Fibroblast of skin of abdomen (primary cell): ENCODE measurements at regions not wholly inside any gene's neighbourhood (a gene's known extent, or its start where the extent isn't known, plus 50 kb on each side); places are given as distances from the start of the nearest gene placed in this dataset.
"Not testable (repeated sequence)": the region's sequence is repeated elsewhere in the genome, so short reads cannot be mapped to it uniquely, and the experiment has no call there.

ENCODE experiments used
- DNase-seq: peaks from one replicate; pipeline ENCODE4 v3.0.0-alpha.2; 2013

GRCh38 chr2:36302911-36303310 lies 52.7 kb upstream of the CRIM1 start:
- no peak for DNase-seq

- DNase-seq = no peak
These were observed 53.7 kb upstream of the CRIM1 start for GRCh38 chr2:36301843-36302242.

- no peak for DNase-seq
These were observed 54.9 kb upstream of the CRIM1 start for GRCh38 chr2:36300697-36301096.

- DNase-seq = no peak
These were observed 58.8 kb upstream of the CRIM1 start for GRCh38 chr2:36296798-36297197.

GRCh38 chr2:36294316-36294721 lies 61.3 kb upstream of the CRIM1 start:
- DNase-seq = no peak

GRCh38 chr2:36290306-36290856 lies 65.2 kb upstream of the CRIM1 start:
- DNase-seq = peak; percentile 13

- DNase-seq = no peak
These were observed 65.8 kb upstream of the CRIM1 start for GRCh38 chr2:36289731-36290130.

- DNase-seq = peak; percentile 13
These were observed 68.0 kb upstream of the CRIM1 start for GRCh38 chr2:36287363-36288275.

GRCh38 chr2:36279506-36279905 lies 76.1 kb upstream of the CRIM1 start:
- not testable (repeated sequence) for DNase-seq

- DNase-seq = peak; percentile 4
These were observed 77.6 kb upstream of the CRIM1 start for GRCh38 chr2:36277881-36278523.

- peak; percentile 87 for DNase-seq
These were observed 78.3 kb upstream of the CRIM1 start for GRCh38 chr2:36277146-36277808.

- DNase-seq = no peak
These were observed 84.3 kb upstream of the CRIM1 start for GRCh38 chr2:36271266-36271665.

- no peak for DNase-seq
These were observed 84.8 kb upstream of the CRIM1 start for GRCh38 chr2:36270758-36271157.

- no peak for DNase-seq
These were observed 88.4 kb upstream of the CRIM1 start for GRCh38 chr2:36267194-36267593.

- no peak for DNase-seq
These were observed 88.9 kb upstream of the CRIM1 start for GRCh38 chr2:36266536-36267121.

GRCh38 chr2:36262581-36262980 lies 93.0 kb upstream of the CRIM1 start:
- no peak for DNase-seq

- peak; percentile 3 for DNase-seq
These were observed 99.7 kb upstream of the CRIM1 start for GRCh38 chr2:36255863-36256262.

- no peak for DNase-seq
These were observed 102.5 kb upstream of the CRIM1 start for GRCh38 chr2:36253086-36253485.

- no peak for DNase-seq
These were observed 109.1 kb upstream of the CRIM1 start for GRCh38 chr2:36246320-36246990.

- no peak for DNase-seq
These were observed 109.9 kb upstream of the CRIM1 start for GRCh38 chr2:36245651-36246050.

- peak; percentile 44 for DNase-seq
These were observed 117.5 kb upstream of the CRIM1 start for GRCh38 chr2:36238106-36238505.

- no peak for DNase-seq
These were observed 119.7 kb upstream of the CRIM1 start for GRCh38 chr2:36235882-36236281.
